ENCODE measurements at regions not wholly inside any gene's neighbourhood (a gene's known extent, or its start where the extent isn't known, plus 50 kb on each side); places are given as distances from the start of the nearest gene placed in this dataset.

DNA sequence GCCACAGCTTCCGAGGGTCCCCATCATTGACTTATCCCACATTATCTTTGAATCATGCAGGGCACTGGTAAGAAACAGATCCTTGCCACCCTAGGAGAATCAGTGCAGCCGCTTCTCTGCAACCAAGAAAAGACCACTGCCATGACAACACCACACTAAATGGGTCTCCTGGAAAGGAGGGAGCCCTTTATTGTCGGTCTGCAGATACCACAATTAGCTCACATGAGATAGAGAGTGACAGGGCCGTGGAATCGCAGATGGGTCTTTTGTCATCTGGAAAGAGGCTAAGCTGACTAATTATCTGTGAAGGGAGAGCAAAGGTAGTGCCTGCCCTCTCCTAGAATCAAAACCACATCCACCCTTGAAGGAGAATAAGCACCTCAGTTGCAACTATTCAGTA lies 178.3 kb upstream of the MYO16 start:
- Mint-ChIP-seq H3K4me1 (ENCODE audit: low read depth) (no peaks in the 10 kb centered on the region), H3K4me3 (no peak overlapping the region), H3K36me3 (ENCODE audit: low read depth) (no peaks in the 10 kb centered on the region), H3K9me3 (no peaks in the 10 kb centered on the region), H3K27ac (no peak overlapping the region), H3K27me3 (ENCODE audit: insufficient read depth) (peaks cover 1% of the 10 kb centered on the region)
- no peak for DNase-seq (ENCODE audit: low spot score)
- intact Hi-C loops (cut with micrococcal nuclease) = no loop called here

DNA sequence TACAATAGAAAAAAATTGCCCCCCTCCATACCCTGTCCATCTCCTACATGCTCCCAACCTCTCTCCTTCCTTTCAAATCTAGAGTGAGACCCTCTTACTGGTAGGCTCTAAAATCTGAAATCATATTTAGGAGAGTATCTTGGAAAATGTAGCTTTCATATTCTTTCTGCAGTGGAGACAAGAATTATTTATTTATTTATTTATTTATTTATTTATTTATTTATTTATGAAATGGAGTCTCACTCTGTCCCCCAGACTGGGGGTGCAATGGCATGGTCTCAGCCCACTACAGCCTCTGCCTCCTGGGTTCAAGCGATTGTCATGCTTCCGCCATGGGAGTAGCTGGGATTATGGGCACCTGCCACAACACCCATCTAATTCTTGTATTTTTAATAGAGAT lies 174.1 kb upstream of the MYO16 start:
- Mint-ChIP-seq H3K27me3 (ENCODE audit: insufficient read depth) (no peaks in the 10 kb centered on the region), H3K9me3 (no peaks in the 10 kb centered on the region), H3K4me1 (ENCODE audit: low read depth) (no peaks in the 10 kb centered on the region), H3K36me3 (ENCODE audit: low read depth) (no peaks in the 10 kb centered on the region), H3K27ac (no peak overlapping the region), H3K4me3 (no peak overlapping the region)
- intact Hi-C loops (cut with micrococcal nuclease) = no loop called here
- no peak for DNase-seq (ENCODE audit: low spot score)

DNA sequence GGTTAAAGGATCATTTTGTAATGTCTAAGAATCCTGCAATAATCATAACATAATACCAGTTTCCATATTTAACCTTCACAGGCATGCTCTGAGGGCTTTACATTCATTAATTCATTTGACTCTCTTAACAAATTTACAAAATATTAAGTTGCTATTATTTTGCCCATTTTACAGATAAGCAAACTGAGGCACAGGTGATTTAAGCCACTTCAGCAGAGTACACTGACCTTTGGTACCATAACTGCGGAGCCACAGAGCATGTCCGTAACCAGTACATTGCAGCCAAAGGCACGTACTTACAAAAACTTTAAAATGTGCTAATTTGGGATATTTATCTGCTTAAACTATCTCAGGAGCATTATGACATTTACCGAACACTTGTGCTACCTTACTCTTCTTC lies 169.4 kb upstream of the MYO16 start:
- H3K36me3 Mint-ChIP-seq (ENCODE audit: low read depth) = no peaks in the 10 kb centered on the region
- no peak overlapping the region for H3K4me3 Mint-ChIP-seq
- intact Hi-C loops (cut with micrococcal nuclease) = no loop called here
- H3K27me3 Mint-ChIP-seq (ENCODE audit: insufficient read depth) = no peaks in the 10 kb centered on the region
- DNase-seq (ENCODE audit: low spot score) = no peak
- no peaks in the 10 kb centered on the region for H3K4me1 Mint-ChIP-seq (ENCODE audit: low read depth)
- no peaks in the 10 kb centered on the region for H3K9me3 Mint-ChIP-seq
- no peak overlapping the region for H3K27ac Mint-ChIP-seq

DNA sequence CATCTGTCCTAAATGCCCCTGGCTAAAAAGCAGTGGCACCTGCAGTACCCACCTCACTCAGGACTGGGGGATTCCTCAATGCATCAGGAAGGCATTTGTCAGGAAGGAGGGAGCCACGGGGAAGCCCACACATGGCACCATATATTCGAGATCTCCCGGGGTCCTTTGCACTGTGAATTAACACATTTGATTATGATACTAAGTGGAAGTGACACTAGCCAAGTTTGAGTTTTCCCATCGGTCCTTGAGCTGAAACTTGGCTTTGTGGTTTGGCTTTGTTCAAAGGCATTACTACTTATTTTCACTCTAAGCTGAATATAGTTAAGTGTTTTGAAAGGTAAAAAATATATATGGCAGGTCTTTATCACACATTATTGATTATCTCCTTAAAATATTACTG lies 168.7 kb upstream of the MYO16 start:
- Mint-ChIP-seq H3K36me3 (ENCODE audit: low read depth) (no peaks in the 10 kb centered on the region), H3K4me1 (ENCODE audit: low read depth) (no peaks in the 10 kb centered on the region), H3K27me3 (ENCODE audit: insufficient read depth) (no peaks in the 10 kb centered on the region), H3K4me3 (no peak overlapping the region), H3K27ac (no peak overlapping the region), H3K9me3 (no peaks in the 10 kb centered on the region)
- DNase-seq (ENCODE audit: low spot score) = no peak
- intact Hi-C loops (cut with micrococcal nuclease) = no loop called here

DNA sequence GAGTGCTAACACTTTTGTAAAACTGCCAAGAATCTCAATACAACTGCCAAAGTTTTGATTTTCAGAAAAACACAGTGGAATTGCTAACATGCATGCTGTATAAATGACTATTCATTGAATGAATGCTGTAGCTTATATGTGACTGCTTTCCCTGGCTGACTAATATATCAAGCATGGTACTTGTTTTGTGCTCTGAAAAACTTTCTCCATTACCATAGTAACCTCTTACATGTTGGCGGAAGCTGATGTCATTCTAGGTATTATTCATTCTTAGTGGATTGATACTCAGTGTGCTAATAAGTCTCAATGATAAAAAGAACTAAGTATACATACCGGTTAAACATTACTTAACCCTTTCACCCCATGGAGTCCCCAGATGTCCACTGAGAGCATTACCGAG lies 166.1 kb upstream of the MYO16 start:
- H3K27me3 Mint-ChIP-seq (ENCODE audit: insufficient read depth) = no peaks in the 10 kb centered on the region

DNA sequence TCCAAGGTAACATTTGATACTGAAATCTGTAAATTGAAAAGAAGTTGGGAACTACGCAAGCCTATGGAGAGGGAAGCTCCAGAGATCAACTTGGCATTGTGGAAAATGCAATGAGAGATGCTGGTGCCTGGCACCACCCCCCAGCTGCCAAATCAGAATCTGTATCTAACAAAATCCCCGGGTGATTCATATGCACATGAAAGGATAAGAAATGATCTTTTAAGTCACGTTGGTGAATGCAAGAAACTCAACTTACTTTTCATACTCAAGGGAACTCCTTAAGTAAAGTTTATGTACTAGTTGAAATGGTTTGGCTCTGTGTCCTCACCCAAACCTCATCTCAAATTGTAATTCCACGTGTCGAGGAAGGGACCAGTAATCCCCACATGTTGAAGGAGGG lies 158.5 kb upstream of the MYO16 start:
- no peak overlapping the region for H3K27ac Mint-ChIP-seq
- no peak for DNase-seq (ENCODE audit: low spot score)
- H3K4me1 Mint-ChIP-seq (ENCODE audit: low read depth) = no peaks in the 10 kb centered on the region
- H3K9me3 Mint-ChIP-seq = no peaks in the 10 kb centered on the region
- H3K27me3 Mint-ChIP-seq (ENCODE audit: insufficient read depth) = no peaks in the 10 kb centered on the region
- no peak overlapping the region for H3K4me3 Mint-ChIP-seq
- intact Hi-C loops (cut with micrococcal nuclease) = no loop called here
- no peaks in the 10 kb centered on the region for H3K36me3 Mint-ChIP-seq (ENCODE audit: low read depth)

More for the DNA sequence above, 166.1 kb upstream of the MYO16 start:
- DNase-seq (ENCODE audit: low spot score) = no peak
- no peak overlapping the region for H3K4me3 Mint-ChIP-seq
- intact Hi-C loops (cut with micrococcal nuclease) = no loop called here
- H3K9me3 Mint-ChIP-seq = no peaks in the 10 kb centered on the region
- H3K4me1 Mint-ChIP-seq (ENCODE audit: low read depth) = no peaks in the 10 kb centered on the region
- no peak overlapping the region for H3K27ac Mint-ChIP-seq
- no peaks in the 10 kb centered on the region for H3K36me3 Mint-ChIP-seq (ENCODE audit: low read depth)

DNA sequence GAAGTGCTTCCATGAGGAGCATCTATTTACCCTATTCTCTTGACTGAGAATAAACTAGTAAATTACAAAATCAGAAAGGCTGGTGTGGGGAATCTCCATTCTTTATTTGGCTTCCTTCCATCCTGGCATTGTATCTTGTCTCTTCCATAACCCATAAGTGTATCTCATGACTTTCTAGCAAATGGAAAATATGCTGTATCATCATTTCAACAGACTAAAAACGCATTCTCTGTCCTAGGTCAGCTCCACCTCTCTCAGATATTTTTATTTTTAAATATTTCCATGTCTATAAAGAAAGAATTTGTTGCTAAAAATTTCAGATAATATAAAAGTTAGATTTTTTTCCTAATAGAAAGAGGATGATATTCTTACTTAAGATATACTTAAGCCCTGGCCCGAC lies 154.2 kb upstream of the MYO16 start:
- H3K4me1 Mint-ChIP-seq (ENCODE audit: low read depth) = no peaks in the 10 kb centered on the region
- H3K9me3 Mint-ChIP-seq = no peaks in the 10 kb centered on the region
- no peak for DNase-seq (ENCODE audit: low spot score)
- no peak overlapping the region for H3K27ac Mint-ChIP-seq
- H3K27me3 Mint-ChIP-seq (ENCODE audit: insufficient read depth) = no peaks in the 10 kb centered on the region
- intact Hi-C loops (cut with micrococcal nuclease) = no loop called here
- H3K4me3 Mint-ChIP-seq = no peak overlapping the region
- no peaks in the 10 kb centered on the region for H3K36me3 Mint-ChIP-seq (ENCODE audit: low read depth)

DNA sequence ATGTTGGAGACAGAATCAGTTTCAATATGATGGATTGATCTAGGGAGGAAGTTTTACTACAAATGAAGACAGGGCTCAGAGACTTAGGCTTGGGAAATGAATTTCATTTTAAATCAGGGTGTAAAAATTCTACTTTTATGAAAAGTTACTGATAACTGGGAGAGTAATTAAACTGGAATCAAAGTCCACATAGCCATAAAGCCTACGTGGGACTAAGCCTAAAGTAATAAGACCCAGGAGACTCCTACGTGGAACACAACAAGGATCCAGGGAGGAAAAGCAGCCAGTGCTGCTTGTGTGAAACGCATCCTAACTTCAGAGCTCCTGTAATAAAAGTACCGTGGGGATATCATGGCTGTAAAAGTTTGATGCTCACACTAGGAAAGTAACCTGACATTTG lies 152.0 kb upstream of the MYO16 start:
- no peak for DNase-seq (ENCODE audit: low spot score)
- H3K36me3 Mint-ChIP-seq (ENCODE audit: low read depth) = no peaks in the 10 kb centered on the region
- intact Hi-C loops (cut with micrococcal nuclease) = no loop called here
- H3K4me1 Mint-ChIP-seq (ENCODE audit: low read depth) = no peaks in the 10 kb centered on the region
- no peak overlapping the region for H3K27ac Mint-ChIP-seq
- H3K27me3 Mint-ChIP-seq (ENCODE audit: insufficient read depth) = no peaks in the 10 kb centered on the region
- no peaks in the 10 kb centered on the region for H3K9me3 Mint-ChIP-seq
- no peak overlapping the region for H3K4me3 Mint-ChIP-seq

DNA sequence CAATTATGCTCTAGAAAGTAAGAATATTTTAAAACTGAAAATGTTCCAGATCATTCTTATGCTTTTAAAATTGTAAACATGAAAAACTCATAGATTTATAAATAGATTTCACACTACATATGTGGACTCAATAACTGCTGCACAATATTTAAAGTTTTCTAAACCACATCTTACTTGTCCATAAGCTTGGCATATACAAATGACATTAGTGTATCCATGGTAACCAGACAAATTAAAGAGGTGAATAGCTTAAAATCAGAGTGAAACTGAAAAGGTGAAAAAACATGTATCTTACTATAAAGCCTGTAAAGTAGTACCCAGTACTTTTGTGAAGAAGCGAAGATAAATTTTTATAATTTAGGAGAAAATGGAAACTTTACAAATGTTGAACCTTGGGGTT lies 151.2 kb upstream of the MYO16 start:
- Mint-ChIP-seq H3K4me3 (no peak overlapping the region), H3K27ac (no peak overlapping the region), H3K9me3 (no peaks in the 10 kb centered on the region), H3K36me3 (ENCODE audit: low read depth) (no peaks in the 10 kb centered on the region), H3K27me3 (ENCODE audit: insufficient read depth) (no peaks in the 10 kb centered on the region), H3K4me1 (ENCODE audit: low read depth) (no peaks in the 10 kb centered on the region)
- DNase-seq (ENCODE audit: low spot score) = no peak
- intact Hi-C loops (cut with micrococcal nuclease) = no loop called here

DNA sequence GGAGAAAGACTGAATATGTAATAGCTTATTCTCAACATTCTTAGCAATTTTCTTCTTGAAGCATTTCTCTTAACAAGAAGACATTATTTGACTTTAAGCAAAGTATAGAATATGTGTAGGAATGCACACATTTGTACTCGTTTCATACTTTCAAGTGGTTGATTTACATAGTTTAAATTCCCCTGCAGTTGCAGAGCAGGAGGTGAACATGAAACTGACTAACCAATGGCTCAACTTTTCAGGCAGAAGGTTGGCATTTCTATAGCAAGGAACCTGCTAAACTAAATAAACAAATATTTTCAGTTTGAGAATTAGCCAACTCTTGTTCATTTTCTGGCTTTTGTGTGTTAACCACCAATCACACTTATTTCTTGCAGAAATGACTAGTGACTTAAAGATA lies 145.4 kb upstream of the MYO16 start:
- H3K4me3 Mint-ChIP-seq = no peak overlapping the region
- H3K36me3 Mint-ChIP-seq (ENCODE audit: low read depth) = no peaks in the 10 kb centered on the region
- no peaks in the 10 kb centered on the region for H3K27me3 Mint-ChIP-seq (ENCODE audit: insufficient read depth)
- DNase-seq (ENCODE audit: low spot score) = no peak
- H3K4me1 Mint-ChIP-seq (ENCODE audit: low read depth) = no peaks in the 10 kb centered on the region
- no peaks in the 10 kb centered on the region for H3K9me3 Mint-ChIP-seq
- intact Hi-C loops (cut with micrococcal nuclease) = no loop called here
- H3K27ac Mint-ChIP-seq = no peak overlapping the region

DNA sequence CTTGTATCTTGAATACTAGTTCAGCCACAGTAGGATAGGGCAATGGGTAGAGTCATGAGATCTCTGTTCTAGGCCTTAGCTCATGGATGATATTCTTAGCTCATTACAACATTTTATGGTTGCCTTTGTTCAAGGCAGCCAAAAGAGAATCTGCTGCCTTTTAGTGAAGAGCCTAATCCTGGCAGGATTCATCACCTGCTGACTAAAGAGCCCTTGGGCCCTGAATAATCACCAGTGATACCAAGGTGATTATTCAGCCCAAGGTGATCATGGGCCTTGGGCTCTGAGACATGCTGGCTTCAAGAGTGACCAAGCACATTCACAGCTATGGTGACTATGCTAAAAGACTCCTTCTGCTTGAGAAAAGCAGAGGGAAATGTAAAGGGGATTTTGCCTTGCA lies 143.3 kb upstream of the MYO16 start:
- H3K9me3 Mint-ChIP-seq = no peaks in the 10 kb centered on the region
- H3K27ac Mint-ChIP-seq = no peak overlapping the region
- intact Hi-C loops (cut with micrococcal nuclease) = no loop called here

DNA sequence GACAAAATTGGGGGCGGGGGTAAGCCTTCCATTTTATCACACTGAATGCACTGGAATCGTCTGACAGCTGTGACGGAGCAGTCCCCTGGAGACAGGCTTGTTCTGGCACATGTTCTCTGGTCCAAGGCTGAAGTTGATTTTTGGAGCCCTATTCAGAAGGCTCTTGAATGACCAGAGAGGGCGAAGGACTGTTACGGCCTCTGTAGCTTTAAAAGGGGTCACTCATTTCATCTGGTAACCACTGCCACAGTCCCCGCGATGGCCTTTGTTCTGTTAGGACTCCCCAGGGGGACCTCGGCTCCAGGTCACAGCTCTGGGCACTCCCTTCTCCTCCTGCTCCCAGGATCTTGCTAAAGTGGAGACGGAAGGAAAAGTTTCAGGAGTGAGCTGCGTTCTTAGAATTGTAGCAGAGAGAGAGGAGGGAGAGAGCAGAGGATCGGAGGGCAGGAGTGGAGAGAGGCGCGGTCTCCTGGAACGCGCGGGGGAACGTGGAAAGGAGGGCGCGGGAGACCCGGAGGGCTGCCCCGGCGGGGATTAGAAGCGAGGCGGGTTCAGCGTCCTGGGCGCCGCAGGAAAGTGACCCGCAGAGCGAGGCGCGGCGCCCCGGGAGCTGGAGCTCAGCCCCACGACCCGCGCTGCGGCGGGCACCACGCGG lies 134.3 kb upstream of the MYO16 start:
- H3K9me3 Mint-ChIP-seq = no peaks in the 10 kb centered on the region
- H3K27me3 Mint-ChIP-seq (ENCODE audit: insufficient read depth) = peaks cover 35% of the 10 kb centered on the region
- no peaks in the 10 kb centered on the region for H3K4me1 Mint-ChIP-seq (ENCODE audit: low read depth)
- H3K36me3 Mint-ChIP-seq (ENCODE audit: low read depth) = peaks cover 1% of the 10 kb centered on the region
- H3K4me3 Mint-ChIP-seq = no peak overlapping the region
- no peak for DNase-seq (ENCODE audit: low spot score)
- intact Hi-C loops (cut with micrococcal nuclease) = no loop called here
- no peak overlapping the region for H3K27ac Mint-ChIP-seq

More for the DNA sequence above, 143.3 kb upstream of the MYO16 start:
- Mint-ChIP-seq H3K27me3 (ENCODE audit: insufficient read depth) (no peaks in the 10 kb centered on the region), H3K4me1 (ENCODE audit: low read depth) (no peaks in the 10 kb centered on the region), H3K4me3 (no peak overlapping the region), H3K36me3 (ENCODE audit: low read depth) (no peaks in the 10 kb centered on the region)
- DNase-seq (ENCODE audit: low spot score) = no peak

DNA sequence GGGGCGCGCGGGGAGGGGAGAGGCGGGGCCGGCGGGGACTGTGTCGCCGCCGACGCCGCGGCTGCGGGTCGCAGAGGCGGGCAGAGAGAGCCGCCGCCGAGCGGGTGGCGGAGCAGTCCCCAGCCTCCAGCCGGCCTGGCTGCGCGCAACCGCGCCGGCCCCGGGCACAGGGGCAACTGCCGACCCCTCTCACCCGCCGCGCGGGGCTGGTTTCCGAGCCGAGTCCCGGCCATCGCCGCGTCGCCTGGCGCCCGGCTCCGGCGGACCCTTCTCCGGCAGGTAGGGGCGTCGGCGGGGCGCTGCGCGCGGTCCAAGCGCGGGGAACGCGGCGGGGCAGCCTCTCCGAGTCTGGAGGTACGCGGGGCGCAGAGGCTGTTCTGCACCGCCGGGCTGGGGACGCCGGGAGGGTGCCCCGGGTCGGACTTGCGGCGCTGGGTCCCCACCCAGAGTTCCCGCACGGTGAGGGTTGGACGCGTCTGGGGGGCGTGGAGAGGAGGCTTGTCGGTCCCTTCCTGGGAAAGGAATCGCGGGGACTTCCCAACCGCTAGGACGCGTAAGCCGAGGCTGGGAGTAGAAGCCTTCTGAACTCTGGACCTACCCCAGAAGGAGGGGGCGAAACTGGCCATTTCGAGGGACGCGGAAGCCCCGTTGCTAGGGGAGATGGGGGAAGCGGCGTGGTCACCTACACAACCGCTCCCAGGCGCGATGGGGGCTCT lies 133.6 kb upstream of the MYO16 start:
- peaks cover 36% of the 10 kb centered on the region for H3K27me3 Mint-ChIP-seq (ENCODE audit: insufficient read depth)
- no peak for DNase-seq (ENCODE audit: low spot score)
- H3K27ac Mint-ChIP-seq = no peak overlapping the region
- no peaks in the 10 kb centered on the region for H3K9me3 Mint-ChIP-seq
- H3K4me1 Mint-ChIP-seq (ENCODE audit: low read depth) = no peaks in the 10 kb centered on the region
- no peak overlapping the region for H3K4me3 Mint-ChIP-seq
- peaks cover 1% of the 10 kb centered on the region for H3K36me3 Mint-ChIP-seq (ENCODE audit: low read depth)
- intact Hi-C loops (cut with micrococcal nuclease) = no loop called here

Measured in activated T-helper 1 cell treated with anti-CD3 and anti-CD28 coated beads, Interleukin-12 subunit alpha, Interleukin-12 subunit beta, Interleukin-2, Interleukin-4 antibody, amounts not matched to agents 30 ng/mL and 10 ng/mL and 1 ng/mL, durations not matched to agents 14 hours and 24 hours and 36 hours (primary cell).